SK-N-SH treated with all-trans-retinoic acid at 6 μM for 48 hours (cell line): ENCODE measurements at regions not wholly inside any gene's neighbourhood (a gene's known extent, or its start where the extent isn't known, plus 50 kb on each side); places are given as distances from the start of the nearest gene placed in this dataset.
"Not testable (repeated sequence)": the region's sequence is repeated elsewhere in the genome, so short reads cannot be mapped to it uniquely, and the experiment has no call there.

Experiments
- ATAC-seq: fragments of 200-7000 bp; cut with Tn5 transposase; 3 replicates; pipeline ENCODE4 v1.9.1; 2020; ENCODE audit warnings: mild to moderate bottlenecking, moderate library complexity
- ARNTL ChIP-seq: fragments of 450-650 bp; formaldehyde crosslinking; IDR thresholded peaks from 2 replicates; pipeline ENCODE4 v1.5.0; 2020; ENCODE audit warnings: low read depth, mild to moderate bottlenecking, moderate library complexity, borderline replicate concordance
- CSDC2 ChIP-seq: fragments of 250-450 bp; sonication (Bioruptor Pico); IDR thresholded peaks from 2 replicates; pipeline ENCODE4 v1.5.0; 2020; ENCODE audit warnings: mild to moderate bottlenecking, moderate library complexity
- GLIS3 ChIP-seq: fragments of 250-450 bp; sonication (Bioruptor Pico); IDR thresholded peaks from 2 replicates; pipeline ENCODE4 v1.5.0; 2020; ENCODE audit warnings: mild to moderate bottlenecking, moderate library complexity
- ISL1 ChIP-seq: fragments of 250-450 bp; sonication (Bioruptor Pico); IDR thresholded peaks from 2 replicates; pipeline ENCODE4 v2.1.2; 2022; ENCODE audit warnings: mild to moderate bottlenecking, moderate library complexity
- OSR1 ChIP-seq: fragments of 250-450 bp; sonication (Bioruptor Pico); IDR thresholded peaks from 2 replicates; pipeline ENCODE4 v1.8.0; 2022; ENCODE audit warnings: moderate library complexity, mild to moderate bottlenecking, inconsistent platforms
- SNAI2 ChIP-seq: fragments of 250-450 bp; sonication (Bioruptor Pico); IDR thresholded peaks from 2 replicates; pipeline ENCODE4 v1.5.0; 2020; ENCODE audit warnings: mild to moderate bottlenecking, moderate library complexity
- TOX ChIP-seq: fragments of 250-450 bp; sonication (Bioruptor Pico); IDR thresholded peaks from 2 replicates; pipeline ENCODE4 v1.8.0; 2021; ENCODE audit warnings: mild to moderate bottlenecking, moderate library complexity, borderline replicate concordance
- ZFP3 ChIP-seq: fragments of 250-450 bp; sonication (Bioruptor Pico); IDR thresholded peaks from 2 replicates; pipeline ENCODE4 v1.5.0; 2020; ENCODE audit warnings: mild to moderate bottlenecking, moderate library complexity
- ZFP30 ChIP-seq: fragments of 450-650 bp; formaldehyde crosslinking; IDR thresholded peaks from 2 replicates; pipeline ENCODE4 v1.5.0; 2022; ENCODE audit warnings: mild to moderate bottlenecking, moderate library complexity
- ZNF70 ChIP-seq: fragments of 450-650 bp; formaldehyde crosslinking; IDR thresholded peaks from 2 replicates; pipeline ENCODE4 v1.5.0; 2020; ENCODE audit warnings: mild to moderate bottlenecking, moderate library complexity
- ZNF8 ChIP-seq: fragments of 450-650 bp; formaldehyde crosslinking; IDR thresholded peaks from 2 replicates; pipeline ENCODE4 v1.5.0; 2020; ENCODE audit warnings: mild to moderate bottlenecking, moderate library complexity
- TF ChIP-seq, protein P1 (sequence below): fragments of 250-450 bp; sonication (Bioruptor Pico); IDR thresholded peaks from 2 replicates; pipeline ENCODE4 v1.5.0; 2020; ENCODE audit warnings: mild to moderate bottlenecking, moderate library complexity
- TF ChIP-seq, protein P2 (sequence below): fragments of 250-450 bp; sonication (Bioruptor Pico); IDR thresholded peaks from 2 replicates; pipeline ENCODE4 v1.8.0; 2021; ENCODE audit warnings: low read depth, mild to moderate bottlenecking, moderate library complexity, borderline replicate concordance
- TF ChIP-seq, protein P3 (sequence below): fragments of 250-450 bp; sonication (Bioruptor Pico); IDR thresholded peaks from 2 replicates; pipeline ENCODE4 v1.5.1; 2020; ENCODE audit warnings: low read depth, mild to moderate bottlenecking, moderate library complexity
- TF ChIP-seq, protein P4 (sequence below): fragments of 250-450 bp; sonication (Bioruptor Pico); IDR thresholded peaks from 2 replicates; pipeline ENCODE4 v1.5.1; 2021; ENCODE audit warnings: mild to moderate bottlenecking, moderate library complexity

DNA sequence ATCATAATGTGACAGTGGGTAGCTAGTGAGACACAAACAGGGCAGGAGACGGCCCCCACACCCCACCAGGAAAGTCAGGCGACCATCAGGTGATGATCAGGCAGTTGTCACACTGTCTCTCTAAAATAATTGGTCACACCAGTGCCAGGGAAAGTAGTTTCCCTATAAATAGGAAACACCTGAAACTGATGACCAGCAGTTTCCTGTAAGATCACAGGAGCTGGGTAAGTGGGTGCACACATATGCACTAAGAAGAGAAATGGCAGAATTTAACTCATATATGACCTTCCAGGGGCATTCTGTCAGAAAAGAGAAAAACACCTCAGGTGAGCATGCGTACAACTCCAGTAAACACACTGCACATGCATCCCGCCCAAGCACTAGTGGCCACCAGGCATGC is 620.5 kb upstream of the GHITM start (continued):
- TF ChIP-seq, protein P1, sequence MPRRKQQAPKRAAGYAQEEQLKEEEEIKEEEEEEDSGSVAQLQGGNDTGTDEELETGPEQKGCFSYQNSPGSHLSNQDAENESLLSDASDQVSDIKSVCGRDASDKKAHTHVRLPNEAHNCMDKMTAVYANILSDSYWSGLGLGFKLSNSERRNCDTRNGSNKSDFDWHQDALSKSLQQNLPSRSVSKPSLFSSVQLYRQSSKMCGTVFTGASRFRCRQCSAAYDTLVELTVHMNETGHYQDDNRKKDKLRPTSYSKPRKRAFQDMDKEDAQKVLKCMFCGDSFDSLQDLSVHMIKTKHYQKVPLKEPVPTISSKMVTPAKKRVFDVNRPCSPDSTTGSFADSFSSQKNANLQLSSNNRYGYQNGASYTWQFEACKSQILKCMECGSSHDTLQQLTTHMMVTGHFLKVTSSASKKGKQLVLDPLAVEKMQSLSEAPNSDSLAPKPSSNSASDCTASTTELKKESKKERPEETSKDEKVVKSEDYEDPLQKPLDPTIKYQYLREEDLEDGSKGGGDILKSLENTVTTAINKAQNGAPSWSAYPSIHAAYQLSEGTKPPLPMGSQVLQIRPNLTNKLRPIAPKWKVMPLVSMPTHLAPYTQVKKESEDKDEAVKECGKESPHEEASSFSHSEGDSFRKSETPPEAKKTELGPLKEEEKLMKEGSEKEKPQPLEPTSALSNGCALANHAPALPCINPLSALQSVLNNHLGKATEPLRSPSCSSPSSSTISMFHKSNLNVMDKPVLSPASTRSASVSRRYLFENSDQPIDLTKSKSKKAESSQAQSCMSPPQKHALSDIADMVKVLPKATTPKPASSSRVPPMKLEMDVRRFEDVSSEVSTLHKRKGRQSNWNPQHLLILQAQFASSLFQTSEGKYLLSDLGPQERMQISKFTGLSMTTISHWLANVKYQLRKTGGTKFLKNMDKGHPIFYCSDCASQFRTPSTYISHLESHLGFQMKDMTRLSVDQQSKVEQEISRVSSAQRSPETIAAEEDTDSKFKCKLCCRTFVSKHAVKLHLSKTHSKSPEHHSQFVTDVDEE (CRISPR knock-in tag), result no peak
- no peak for TF ChIP-seq ZFP3 (CRISPR knock-in tag)

DNA sequence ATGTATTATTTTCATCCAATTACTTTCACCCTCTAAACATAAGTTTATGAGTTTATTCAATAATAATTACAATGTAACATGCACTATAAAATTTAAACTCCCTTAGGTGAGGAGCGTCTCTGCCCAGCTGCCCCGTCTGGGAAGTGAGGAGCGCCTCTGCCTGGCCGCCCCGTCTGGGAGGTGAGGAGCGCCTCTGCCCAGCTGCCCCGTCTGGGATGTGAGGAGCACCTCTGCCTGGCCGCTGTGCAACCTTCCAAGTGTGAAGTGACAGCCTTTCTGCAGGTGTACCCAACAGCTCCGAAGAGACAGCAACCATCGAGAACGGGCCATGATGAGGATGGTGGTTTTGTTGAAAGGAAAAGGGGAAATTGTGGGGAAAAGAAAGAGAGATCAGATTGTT is 618.9 kb upstream of the GHITM start:
- ATAC-seq, result not testable (repeated sequence)

DNA sequence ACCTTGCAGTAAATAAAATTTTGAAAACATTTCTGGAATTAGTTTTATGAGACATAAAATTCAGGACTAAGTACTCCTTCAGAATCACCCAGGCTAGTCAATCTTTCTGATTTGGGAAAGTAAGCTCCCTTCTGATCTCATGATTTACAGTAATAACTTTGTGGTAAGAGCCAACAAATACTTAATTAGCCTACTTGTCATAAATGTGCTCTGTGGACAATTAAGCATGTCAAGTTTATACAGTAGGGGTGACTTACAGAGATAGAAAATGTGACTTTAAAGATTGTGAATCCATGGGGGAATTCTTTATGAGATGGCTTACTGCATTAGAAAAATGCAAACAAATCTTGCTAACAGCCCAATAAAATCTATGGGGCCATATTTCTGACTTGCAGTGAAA is 616.9 kb upstream of the GHITM start:
- TF ChIP-seq ZNF70 (CRISPR knock-in tag), result no peak
- TF ChIP-seq ISL1 (CRISPR knock-in tag), result no peak
- TF ChIP-seq ARNTL (CRISPR knock-in tag), result no peak
- no peak for TF ChIP-seq SNAI2
- TF ChIP-seq, protein P1 (CRISPR knock-in tag), result no peak
- TF ChIP-seq ZFP30 (CRISPR knock-in tag), result no peak
- TF ChIP-seq ZNF8 (CRISPR knock-in tag), result no peak
- no peak for TF ChIP-seq CSDC2 (CRISPR knock-in tag)
- no peak for TF ChIP-seq GLIS3 (CRISPR knock-in tag)
- no peak for TF ChIP-seq OSR1 (CRISPR knock-in tag)
- no peak for TF ChIP-seq ZFP3 (CRISPR knock-in tag)
- no peak for TF ChIP-seq TOX (CRISPR knock-in tag)
- no peak for ATAC-seq

DNA sequence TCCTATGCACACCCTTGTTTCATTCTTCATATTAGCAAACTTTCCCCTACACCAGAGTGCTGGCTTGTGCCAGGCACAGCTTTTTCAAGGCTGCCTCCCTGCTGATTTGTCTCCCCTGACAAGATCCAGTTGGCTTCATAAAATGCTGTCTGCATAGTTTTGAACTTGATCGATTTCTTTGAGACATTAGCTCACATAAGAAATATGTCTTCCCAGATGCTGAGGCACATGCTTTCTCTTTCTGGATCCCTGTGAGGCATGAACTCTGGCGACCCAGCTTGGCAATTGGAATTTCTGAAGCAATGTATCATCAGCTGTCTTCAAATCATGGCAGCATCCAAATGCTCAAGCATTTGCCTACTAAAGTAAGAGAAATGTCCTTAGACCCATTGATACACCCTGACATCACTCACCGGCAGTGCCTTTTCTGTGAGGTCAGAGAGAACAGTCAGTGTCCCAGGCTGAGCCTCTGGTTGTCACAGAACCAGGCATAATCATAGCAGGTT is 616.4 kb upstream of the GHITM start:
- TF ChIP-seq ISL1 (CRISPR knock-in tag) (peak; percentile 88), CSDC2 (CRISPR knock-in tag) (no peak)
- TF ChIP-seq, protein P2, sequence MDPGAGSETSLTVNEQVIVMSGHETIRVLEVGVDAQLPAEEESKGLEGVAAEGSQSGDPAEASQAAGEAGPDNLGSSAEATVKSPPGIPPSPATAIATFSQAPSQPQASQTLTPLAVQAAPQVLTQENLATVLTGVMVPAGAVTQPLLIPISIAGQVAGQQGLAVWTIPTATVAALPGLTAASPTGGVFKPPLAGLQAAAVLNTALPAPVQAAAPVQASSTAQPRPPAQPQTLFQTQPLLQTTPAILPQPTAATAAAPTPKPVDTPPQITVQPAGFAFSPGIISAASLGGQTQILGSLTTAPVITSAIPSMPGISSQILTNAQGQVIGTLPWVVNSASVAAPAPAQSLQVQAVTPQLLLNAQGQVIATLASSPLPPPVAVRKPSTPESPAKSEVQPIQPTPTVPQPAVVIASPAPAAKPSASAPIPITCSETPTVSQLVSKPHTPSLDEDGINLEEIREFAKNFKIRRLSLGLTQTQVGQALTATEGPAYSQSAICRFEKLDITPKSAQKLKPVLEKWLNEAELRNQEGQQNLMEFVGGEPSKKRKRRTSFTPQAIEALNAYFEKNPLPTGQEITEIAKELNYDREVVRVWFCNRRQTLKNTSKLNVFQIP, result no peak
- TF ChIP-seq, protein P3, sequence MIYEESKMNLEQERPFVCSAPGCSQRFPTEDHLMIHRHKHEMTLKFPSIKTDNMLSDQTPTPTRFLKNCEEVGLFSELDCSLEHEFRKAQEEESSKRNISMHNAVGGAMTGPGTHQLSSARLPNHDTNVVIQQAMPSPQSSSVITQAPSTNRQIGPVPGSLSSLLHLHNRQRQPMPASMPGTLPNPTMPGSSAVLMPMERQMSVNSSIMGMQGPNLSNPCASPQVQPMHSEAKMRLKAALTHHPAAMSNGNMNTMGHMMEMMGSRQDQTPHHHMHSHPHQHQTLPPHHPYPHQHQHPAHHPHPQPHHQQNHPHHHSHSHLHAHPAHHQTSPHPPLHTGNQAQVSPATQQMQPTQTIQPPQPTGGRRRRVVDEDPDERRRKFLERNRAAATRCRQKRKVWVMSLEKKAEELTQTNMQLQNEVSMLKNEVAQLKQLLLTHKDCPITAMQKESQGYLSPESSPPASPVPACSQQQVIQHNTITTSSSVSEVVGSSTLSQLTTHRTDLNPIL (CRISPR knock-in tag), result peak; percentile 89
- TF ChIP-seq, protein P4, sequence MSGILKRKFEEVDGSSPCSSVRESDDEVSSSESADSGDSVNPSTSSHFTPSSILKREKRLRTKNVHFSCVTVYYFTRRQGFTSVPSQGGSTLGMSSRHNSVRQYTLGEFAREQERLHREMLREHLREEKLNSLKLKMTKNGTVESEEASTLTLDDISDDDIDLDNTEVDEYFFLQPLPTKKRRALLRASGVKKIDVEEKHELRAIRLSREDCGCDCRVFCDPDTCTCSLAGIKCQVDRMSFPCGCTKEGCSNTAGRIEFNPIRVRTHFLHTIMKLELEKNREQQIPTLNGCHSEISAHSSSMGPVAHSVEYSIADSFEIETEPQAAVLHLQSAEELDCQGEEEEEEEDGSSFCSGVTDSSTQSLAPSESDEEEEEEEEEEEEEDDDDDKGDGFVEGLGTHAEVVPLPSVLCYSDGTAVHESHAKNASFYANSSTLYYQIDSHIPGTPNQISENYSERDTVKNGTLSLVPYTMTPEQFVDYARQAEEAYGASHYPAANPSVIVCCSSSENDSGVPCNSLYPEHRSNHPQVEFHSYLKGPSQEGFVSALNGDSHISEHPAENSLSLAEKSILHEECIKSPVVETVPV (CRISPR knock-in tag), result no peak
- TF ChIP-seq, all 23 proteins: peak for 2
- no peak for ATAC-seq

DNA sequence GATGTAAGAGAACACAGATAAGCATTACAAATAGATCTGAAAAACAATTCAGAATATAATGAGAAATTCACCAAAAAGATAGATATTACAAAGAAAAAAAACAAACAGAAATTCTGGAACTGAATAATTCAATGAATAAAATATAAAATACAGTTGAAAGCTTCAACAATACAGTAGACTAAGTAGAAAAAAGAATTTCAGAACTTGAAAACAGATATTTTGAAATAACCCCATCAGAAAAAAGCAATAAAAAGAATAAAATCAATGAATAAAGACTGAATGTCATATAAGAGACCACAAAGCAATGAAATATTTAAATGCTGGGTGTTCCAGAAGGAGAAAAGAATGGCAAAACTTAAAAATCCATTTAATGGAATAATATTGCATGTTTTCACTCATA is 611.4 kb upstream of the GHITM start:
- ATAC-seq, result no peak
- TF ChIP-seq ZFP30 (CRISPR knock-in tag), result peak; percentile 86
- TF ChIP-seq, protein P3 (CRISPR knock-in tag), result no peak
